HCT116 (cell line): ENCODE measurements at regions not wholly inside any gene's neighbourhood (a gene's known extent, or its start where the extent isn't known, plus 50 kb on each side); places are given as distances from the start of the nearest gene placed in this dataset.

Experiments
- ATAC-seq: fragments of 200-7000 bp; cut with Tn5 transposase; 2 replicates; pipeline ENCODE4 v1.9.1; 2020; ENCODE audit warnings: mild to moderate bottlenecking, moderate library complexity
- BruUV-seq: library from RNA; stranded (reverse); fragments of 400-500 nt; replicated peaks from 2 replicates; lab custom pipeline; 2021; lab: Mats Ljungman, UMichigan
- CTCF ChIA-PET: fragments of 300-600 bp; sonication (Branson Sonifier 250); formaldehyde crosslinking; loops from one replicate; lab custom pipeline; 2021; ENCODE audit warnings: antibody characterized with exemption; lab: Charles Lee
- POLR2A ChIA-PET: fragments of 300-600, 350-600 bp; sonication (Branson Sonifier 250); formaldehyde crosslinking; loops from one replicate; lab custom pipeline; 2021; ENCODE audit warnings: antibody characterized with exemption; lab: Charles Lee
- RAD21 ChIA-PET, 2 experiments: fragments of 300-600 bp; sonication (Branson Sonifier 250); formaldehyde crosslinking; loops; one replicate each; lab custom pipeline; 2023; ENCODE audit warnings: low total read pairs in 2 of 2; ENCODE audit not compliant: uncharacterized antibody in 2 of 2, unreplicated experiment in 2 of 2, low non-redundant PET in 1 of 2; lab: Charles Lee
- DNase-seq: peaks from one replicate; pipeline ENCODE4 v3.0.0-alpha.2; 2010; ENCODE audit warnings: low read depth, low spot score
- H2AFZ ChIP-seq: fragments of 200-600 bp; shearing (Covaris generic), sonication (generic); 2 replicates; pipeline ENCODE4 v1.6.1; 2017; ENCODE audit warnings: low read depth, mixed run types, mixed read lengths, antibody characterized with exemption, low read length; ENCODE audit not compliant: poor library complexity, severe bottlenecking
- H3K27ac ChIP-seq: 2 replicates; pipeline ENCODE4 v1.5.1; 2012; ENCODE audit warnings: low read depth, low read length
- H3K27me3 ChIP-seq: fragments of 200-600 bp; sonication (generic); 2 replicates; pipeline ENCODE4 v1.6.1; 2016; ENCODE audit warnings: mixed run types, low read length, mixed read lengths; ENCODE audit not compliant: insufficient read depth
- H3K36me3 ChIP-seq, 2 experiments: fragments of 200-500 bp in 1 of 2; fragments of 200-600 bp in 1 of 2; sonication (Bioruptor generic) in 1 of 2; sonication (generic) in 1 of 2; 2 replicates each; pipeline versions ENCODE4 v1.5.1 to v1.6.1; 2014 to 2016; ENCODE audit warnings: low read length in 2 of 2, inconsistent platforms in 1 of 2, mixed read lengths in 1 of 2, mixed run types in 1 of 2; ENCODE audit not compliant: insufficient read depth in 2 of 2, control insufficient read depth in 1 of 2
- H3K4me1 ChIP-seq, 2 experiments: fragments of 200-600 bp in 1 of 2; sonication (generic) in 1 of 2; 2 replicates each; pipeline versions ENCODE4 v1.5.1 to v1.6.1; 2012 to 2017; ENCODE audit warnings: low read length in 2 of 2, inconsistent platforms in 1 of 2, mild to moderate bottlenecking in 1 of 2, mixed read lengths in 1 of 2, mixed run types in 1 of 2, moderate library complexity in 1 of 2; ENCODE audit not compliant: insufficient read depth in 2 of 2, control insufficient read depth in 1 of 2
- H3K4me2 ChIP-seq: fragments of 200-600 bp; sonication (generic); 2 replicates; pipeline ENCODE4 v1.6.1; 2017; ENCODE audit warnings: mixed run types, low read length, mixed read lengths
- H3K4me3 ChIP-seq, 2 experiments: fragments of 200-600 bp in 1 of 2; sonication (generic) in 1 of 2; replicated peaks in 1 of 2; 2 replicates each; pipeline ENCODE4 v1.5.1; 2011 to 2016; ENCODE audit warnings: low read length in 2 of 2, control low read depth in 1 of 2, low read depth in 1 of 2, mild to moderate bottlenecking in 1 of 2, mixed read lengths in 1 of 2, mixed run types in 1 of 2
- H3K79me2 ChIP-seq: fragments of 200-600 bp; sonication (generic); 2 replicates; pipeline ENCODE4 v1.6.1; 2017; ENCODE audit warnings: mild to moderate bottlenecking, mixed run types, low read length, moderate library complexity, mixed read lengths; ENCODE audit not compliant: insufficient read depth
- H3K9ac ChIP-seq: fragments of 200-600 bp; sonication (generic); 2 replicates; pipeline ENCODE4 v1.6.1; 2016; ENCODE audit warnings: low read length, mixed read lengths
- H3K9me2 ChIP-seq: fragments of 200-600 bp; sonication (generic), shearing (Covaris generic); 2 replicates; pipeline ENCODE4 v1.6.1; 2017; ENCODE audit warnings: mixed run types, mild to moderate bottlenecking, moderate library complexity; ENCODE audit not compliant: insufficient read depth
- H3K9me3 ChIP-seq, 2 experiments: fragments of 200-500 bp in 1 of 2; fragments of 200-600 bp in 1 of 2; sonication (Bioruptor generic) in 1 of 2; sonication (generic) in 1 of 2; 2 replicates each; pipeline ENCODE4 v1.6.1; 2014 to 2017; ENCODE audit warnings: low read length in 2 of 2, mixed read lengths in 2 of 2, inconsistent platforms in 1 of 2, low read depth in 1 of 2, mild to moderate bottlenecking in 1 of 2, mixed run types in 1 of 2, moderate library complexity in 1 of 2; ENCODE audit not compliant: control insufficient read depth in 1 of 2, insufficient read depth in 1 of 2
- H4K20me1 ChIP-seq: fragments of 200-600 bp; sonication (generic), shearing (Covaris generic); 2 replicates; pipeline ENCODE4 v1.6.1; 2017; ENCODE audit warnings: mixed run types, mild to moderate bottlenecking, moderate library complexity; ENCODE audit not compliant: insufficient read depth
- ATF3 ChIP-seq: IDR thresholded peaks from 2 replicates; pipeline ENCODE4 v1.6.1; 2012
- CEBPB ChIP-seq: IDR thresholded peaks from 2 replicates; pipeline ENCODE4 v1.6.1; 2012; ENCODE audit warnings: low read depth
- CTCF ChIP-seq, 3 experiments: fragments of 200-600 bp in 1 of 3; sonication (generic) in 1 of 3; IDR thresholded peaks in 2 of 3; conservative IDR thresholded peaks in 1 of 3; 2 replicates each; pipeline ENCODE4 v1.5.1; 2012 to 2017; ENCODE audit warnings: low read depth in 2 of 3, low read length in 2 of 3, antibody characterized with exemption in 1 of 3, borderline replicate concordance in 1 of 3, control low read depth in 1 of 3, mild to moderate bottlenecking in 1 of 3, mixed read lengths in 1 of 3, mixed run types in 1 of 3, moderate library complexity in 1 of 3; ENCODE audit not compliant: insufficient read depth in 1 of 3
- EGR1 ChIP-seq: IDR thresholded peaks from 2 replicates; pipeline ENCODE4 v1.6.1; 2012; ENCODE audit warnings: low read depth
- EZH2 ChIP-seq: fragments of 200-600 bp; sonication (generic); IDR thresholded peaks from 2 replicates; pipeline ENCODE4 v1.6.1; 2017; ENCODE audit warnings: antibody characterized with exemption, mixed run types
- EZH2phosphoT487 ChIP-seq: fragments of 200-600 bp; IDR thresholded peaks from 2 replicates; pipeline ENCODE4 v1.6.1; 2018; ENCODE audit warnings: antibody characterized with exemption, borderline replicate concordance
- FOSL1 ChIP-seq: IDR thresholded peaks from 2 replicates; pipeline ENCODE4 v1.6.1; 2012; ENCODE audit warnings: low read depth
- JUND ChIP-seq: IDR thresholded peaks from 2 replicates; pipeline ENCODE4 v1.6.1; 2012
- POLR2A ChIP-seq: IDR thresholded peaks from 2 replicates; pipeline ENCODE4 v1.7.0; 2011; ENCODE audit warnings: borderline replicate concordance; ENCODE audit not compliant: insufficient read depth, insufficient read length; ENCODE audit errors: extremely low read depth
- POLR2AphosphoS5 ChIP-seq: IDR thresholded peaks from 2 replicates; pipeline ENCODE4 v1.6.1; 2011; ENCODE audit warnings: mild to moderate bottlenecking, low read depth, low read length, moderate library complexity
- RAD21 ChIP-seq: IDR thresholded peaks from 2 replicates; pipeline ENCODE4 v1.6.1; 2012; ENCODE audit warnings: low read depth, mild to moderate bottlenecking
- REST ChIP-seq: IDR thresholded peaks from 2 replicates; pipeline ENCODE4 v1.6.1; 2012; ENCODE audit warnings: low read depth
- SIN3A ChIP-seq: IDR thresholded peaks from 2 replicates; pipeline ENCODE4 v1.6.1; 2012; ENCODE audit warnings: low read depth
- SP1 ChIP-seq: IDR thresholded peaks from 2 replicates; pipeline ENCODE4 v1.6.1; 2012; ENCODE audit warnings: low read depth
- SRF ChIP-seq: IDR thresholded peaks from 2 replicates; pipeline ENCODE4 v1.6.1; 2012; ENCODE audit warnings: low read depth
- ZNF274 ChIP-seq: fragments of 200-500 bp; sonication (Bioruptor generic); IDR thresholded peaks from 2 replicates; pipeline ENCODE4 v1.6.1; 2014; ENCODE audit warnings: mild to moderate bottlenecking, low read depth, low read length, inconsistent platforms
- intact Hi-C: fragments of 100-400 bp; cut with micrococcal nuclease; formaldehyde crosslinking; loops from 2 replicates; pipeline ENCODE4 v1.10.0; 2022

- ChIA-PET CTCF (no interaction called here), POLR2A (no interaction called here), RAD21 (no interaction called here)
- Histone ChIP-seq H3K4me1 (no peaks in the 10 kb centered on the region), H3K27ac (no peak overlapping the region), H3K79me2 (no peaks in the 10 kb centered on the region), H3K9me2 (no peaks in the 10 kb centered on the region), H3K36me3 (no peaks in the 10 kb centered on the region), H3K4me3 (no peak overlapping the region), H3K9ac (no peak overlapping the region), H3K27me3 (no peaks in the 10 kb centered on the region), H3K9me3 (no peaks in the 10 kb centered on the region), H3K4me2 (no peak overlapping the region), H2AFZ (no peak overlapping the region), H4K20me1 (no peaks in the 10 kb centered on the region)
- DNase-seq = no peak
- TF ChIP-seq EZH2phosphoT487 (no peak), EGR1 (no peak), POLR2A (no peak), SIN3A (no peak), JUND (no peak), SRF (no peak), POLR2AphosphoS5 (no peak), SP1 (no peak)
- intact Hi-C loops = no loop called here
- no TSS peak for BruUV-seq
- no peak for ATAC-seq
Observed at GRCh38 chrX:4239650-4240540, 526.4 kb upstream of the PRKX start.

GRCh38 chrX:4238916-4239315 is 525.5 kb upstream of the PRKX start:
- H3K27me3 ChIP-seq = no peaks in the 10 kb centered on the region
- no TSS peak for BruUV-seq
- no peak for TF ChIP-seq POLR2AphosphoS5
- TF ChIP-seq CEBPB = no peak
- no peak for TF ChIP-seq ATF3
- no peak for TF ChIP-seq CTCF (IDR thresholded peaks at IDR 0.05 in 2 of 3, conservative IDR thresholded peaks at IDR 0.05 in 1 of 3; ENCODE audit: borderline replicate concordance in 1 of 3, insufficient read depth in 1 of 3, low read depth in 2 of 3, low read length in 2 of 3)
- TF ChIP-seq REST = no peak
- TF ChIP-seq JUND = no peak
- no peak for TF ChIP-seq FOSL1
- no peak for TF ChIP-seq EZH2
- TF ChIP-seq ZNF274 = no peak
- no peak for TF ChIP-seq RAD21
- no peak for TF ChIP-seq SIN3A

More at GRCh38 chrX:4238916-4239315, 525.5 kb upstream of the PRKX start:
- H3K4me3 ChIP-seq = no peak overlapping the region
- ChIA-PET RAD21 (no interaction called here), POLR2A (no interaction called here), CTCF (no interaction called here)
- intact Hi-C loops = no loop called here
- DNase-seq = no peak
- no peaks in the 10 kb centered on the region for H4K20me1 ChIP-seq
- no peak for ATAC-seq
- no peaks in the 10 kb centered on the region for H3K36me3 ChIP-seq
- no peak overlapping the region for H3K4me2 ChIP-seq
- H3K79me2 ChIP-seq = no peaks in the 10 kb centered on the region
- no peaks in the 10 kb centered on the region for H3K9me2 ChIP-seq
- no peak overlapping the region for H3K27ac ChIP-seq
- H3K9me3 ChIP-seq = no peaks in the 10 kb centered on the region
- H3K9ac ChIP-seq = no peak overlapping the region
- no peaks in the 10 kb centered on the region for H3K4me1 ChIP-seq
- H2AFZ ChIP-seq = no peak overlapping the region
